Adrenal gland (tissue), 5 donors: ENCODE measurements at regions not wholly inside any gene's neighbourhood (a gene's known extent, or its start where the extent isn't known, plus 50 kb on each side); places are given as distances from the start of the nearest gene placed in this dataset.

ENCODE experiments used
- POLR2A ChIP-seq, 2 donors: fragments of 450-650 bp; IDR thresholded peaks; one replicate each; pipeline ENCODE4 v1.6.1; 2017; ENCODE audit warnings: antibody characterized with exemption in 2 of 2, mild to moderate bottlenecking in 2 of 2, moderate library complexity in 1 of 2
- TF ChIP-seq, protein P1 (sequence below), 6 experiments: fragments of 450-650 bp in 4 of 6; fragments of 200-600 bp in 2 of 6; sonication (generic) in 1 of 6; IDR thresholded peaks; 1 replicate in 5 of 6; 2 replicates in 1 of 6; pipeline versions ENCODE4 v1.5.1 to v1.8.0; 2016 to 2021; ENCODE audit warnings: antibody characterized with exemption in 6 of 6, mild to moderate bottlenecking in 2 of 6, moderate library complexity in 1 of 6
- donor health status: DM: no; HTN: no; CAD: no.

DNA sequence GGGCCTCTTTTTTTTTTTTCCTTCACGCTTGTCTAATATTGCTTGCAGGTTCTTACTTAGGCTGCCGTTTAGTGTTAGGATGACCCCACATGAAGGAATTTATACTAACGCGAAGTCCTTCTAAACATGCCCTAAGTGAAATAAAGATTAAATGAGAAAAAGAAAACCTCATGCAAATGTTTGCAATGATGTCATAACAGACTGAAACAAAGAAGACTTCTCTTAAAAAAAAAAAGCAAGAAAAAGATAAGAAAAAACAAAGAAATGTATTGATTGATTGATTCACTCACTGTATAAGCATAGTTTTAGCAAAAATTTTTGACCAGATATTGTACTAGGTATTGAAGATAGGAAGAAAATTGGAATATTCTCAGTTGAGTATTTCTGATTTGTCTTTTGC is 418.2 kb downstream of the IRS2 start:
- TF ChIP-seq, protein P1, sequence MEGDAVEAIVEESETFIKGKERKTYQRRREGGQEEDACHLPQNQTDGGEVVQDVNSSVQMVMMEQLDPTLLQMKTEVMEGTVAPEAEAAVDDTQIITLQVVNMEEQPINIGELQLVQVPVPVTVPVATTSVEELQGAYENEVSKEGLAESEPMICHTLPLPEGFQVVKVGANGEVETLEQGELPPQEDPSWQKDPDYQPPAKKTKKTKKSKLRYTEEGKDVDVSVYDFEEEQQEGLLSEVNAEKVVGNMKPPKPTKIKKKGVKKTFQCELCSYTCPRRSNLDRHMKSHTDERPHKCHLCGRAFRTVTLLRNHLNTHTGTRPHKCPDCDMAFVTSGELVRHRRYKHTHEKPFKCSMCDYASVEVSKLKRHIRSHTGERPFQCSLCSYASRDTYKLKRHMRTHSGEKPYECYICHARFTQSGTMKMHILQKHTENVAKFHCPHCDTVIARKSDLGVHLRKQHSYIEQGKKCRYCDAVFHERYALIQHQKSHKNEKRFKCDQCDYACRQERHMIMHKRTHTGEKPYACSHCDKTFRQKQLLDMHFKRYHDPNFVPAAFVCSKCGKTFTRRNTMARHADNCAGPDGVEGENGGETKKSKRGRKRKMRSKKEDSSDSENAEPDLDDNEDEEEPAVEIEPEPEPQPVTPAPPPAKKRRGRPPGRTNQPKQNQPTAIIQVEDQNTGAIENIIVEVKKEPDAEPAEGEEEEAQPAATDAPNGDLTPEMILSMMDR (IDR thresholded peaks at IDR 0.05): no peak
- no peak for TF ChIP-seq POLR2A (IDR thresholded peaks at IDR 0.05)
